Panc1 (cell line): ENCODE measurements at regions not wholly inside any gene's neighbourhood (a gene's known extent, or its start where the extent isn't known, plus 50 kb on each side); places are given as distances from the start of the nearest gene placed in this dataset.

Experiments used
- POLR2AphosphoS5 ChIP-seq: IDR thresholded peaks from 2 replicates; pipeline ENCODE4 v1.6.1; 2012; ENCODE audit warnings: mild to moderate bottlenecking, low read depth, low read length, moderate library complexity
- TCF7L2 ChIP-seq: IDR thresholded peaks from 2 replicates; pipeline ENCODE4 v1.6.1; 2011; ENCODE audit warnings: mild to moderate bottlenecking, low read depth, low read length, inconsistent platforms
- TF ChIP-seq, protein P1 (sequence below): fragments of 450-650 bp; IDR thresholded peaks from 2 replicates; pipeline ENCODE4 v1.5.1; 2017; ENCODE audit warnings: mild to moderate bottlenecking
- TF ChIP-seq, protein P2 (sequence below), 2 experiments: IDR thresholded peaks; 2 replicates each; pipeline ENCODE4 v1.6.1; 2011 to 2012; ENCODE audit warnings: low read depth in 2 of 2, control low read depth in 1 of 2, low read length in 1 of 2, mild to moderate bottlenecking in 1 of 2, moderate library complexity in 1 of 2; ENCODE audit not compliant: insufficient read depth in 1 of 2

DNA sequence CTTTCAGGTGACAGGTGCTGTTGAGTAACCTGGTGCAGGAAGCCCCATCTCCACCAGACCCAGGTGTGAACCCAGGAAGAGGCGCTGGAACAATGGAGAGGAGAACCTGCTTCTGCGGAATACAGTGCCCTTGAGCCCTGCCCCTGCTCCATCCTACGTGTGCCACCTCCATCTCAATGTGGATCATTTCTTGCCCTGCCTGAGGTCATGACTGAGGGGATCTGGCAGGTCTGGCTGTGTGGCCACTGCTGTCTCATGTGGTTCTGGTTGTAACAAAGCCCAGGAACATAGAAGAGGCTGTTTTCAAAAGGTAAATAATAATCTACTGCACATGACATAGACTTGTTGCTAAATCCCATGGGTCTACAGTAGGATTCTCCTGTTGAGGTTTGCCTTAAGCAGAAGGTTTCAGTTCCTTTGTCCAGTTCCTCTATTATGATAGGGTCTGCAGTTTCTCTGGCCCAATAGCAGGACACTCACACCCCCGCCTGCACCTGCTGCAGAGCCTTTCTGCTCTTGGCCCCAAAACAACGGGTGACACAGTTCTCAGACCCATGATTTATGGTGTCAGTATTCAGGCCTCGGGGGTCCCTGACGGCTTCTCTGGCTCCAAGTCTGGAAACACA, 113.5 kb upstream of the IGLL5 start:
- TF ChIP-seq, protein P1, sequence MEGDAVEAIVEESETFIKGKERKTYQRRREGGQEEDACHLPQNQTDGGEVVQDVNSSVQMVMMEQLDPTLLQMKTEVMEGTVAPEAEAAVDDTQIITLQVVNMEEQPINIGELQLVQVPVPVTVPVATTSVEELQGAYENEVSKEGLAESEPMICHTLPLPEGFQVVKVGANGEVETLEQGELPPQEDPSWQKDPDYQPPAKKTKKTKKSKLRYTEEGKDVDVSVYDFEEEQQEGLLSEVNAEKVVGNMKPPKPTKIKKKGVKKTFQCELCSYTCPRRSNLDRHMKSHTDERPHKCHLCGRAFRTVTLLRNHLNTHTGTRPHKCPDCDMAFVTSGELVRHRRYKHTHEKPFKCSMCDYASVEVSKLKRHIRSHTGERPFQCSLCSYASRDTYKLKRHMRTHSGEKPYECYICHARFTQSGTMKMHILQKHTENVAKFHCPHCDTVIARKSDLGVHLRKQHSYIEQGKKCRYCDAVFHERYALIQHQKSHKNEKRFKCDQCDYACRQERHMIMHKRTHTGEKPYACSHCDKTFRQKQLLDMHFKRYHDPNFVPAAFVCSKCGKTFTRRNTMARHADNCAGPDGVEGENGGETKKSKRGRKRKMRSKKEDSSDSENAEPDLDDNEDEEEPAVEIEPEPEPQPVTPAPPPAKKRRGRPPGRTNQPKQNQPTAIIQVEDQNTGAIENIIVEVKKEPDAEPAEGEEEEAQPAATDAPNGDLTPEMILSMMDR = no peak
- TF ChIP-seq, protein P2, sequence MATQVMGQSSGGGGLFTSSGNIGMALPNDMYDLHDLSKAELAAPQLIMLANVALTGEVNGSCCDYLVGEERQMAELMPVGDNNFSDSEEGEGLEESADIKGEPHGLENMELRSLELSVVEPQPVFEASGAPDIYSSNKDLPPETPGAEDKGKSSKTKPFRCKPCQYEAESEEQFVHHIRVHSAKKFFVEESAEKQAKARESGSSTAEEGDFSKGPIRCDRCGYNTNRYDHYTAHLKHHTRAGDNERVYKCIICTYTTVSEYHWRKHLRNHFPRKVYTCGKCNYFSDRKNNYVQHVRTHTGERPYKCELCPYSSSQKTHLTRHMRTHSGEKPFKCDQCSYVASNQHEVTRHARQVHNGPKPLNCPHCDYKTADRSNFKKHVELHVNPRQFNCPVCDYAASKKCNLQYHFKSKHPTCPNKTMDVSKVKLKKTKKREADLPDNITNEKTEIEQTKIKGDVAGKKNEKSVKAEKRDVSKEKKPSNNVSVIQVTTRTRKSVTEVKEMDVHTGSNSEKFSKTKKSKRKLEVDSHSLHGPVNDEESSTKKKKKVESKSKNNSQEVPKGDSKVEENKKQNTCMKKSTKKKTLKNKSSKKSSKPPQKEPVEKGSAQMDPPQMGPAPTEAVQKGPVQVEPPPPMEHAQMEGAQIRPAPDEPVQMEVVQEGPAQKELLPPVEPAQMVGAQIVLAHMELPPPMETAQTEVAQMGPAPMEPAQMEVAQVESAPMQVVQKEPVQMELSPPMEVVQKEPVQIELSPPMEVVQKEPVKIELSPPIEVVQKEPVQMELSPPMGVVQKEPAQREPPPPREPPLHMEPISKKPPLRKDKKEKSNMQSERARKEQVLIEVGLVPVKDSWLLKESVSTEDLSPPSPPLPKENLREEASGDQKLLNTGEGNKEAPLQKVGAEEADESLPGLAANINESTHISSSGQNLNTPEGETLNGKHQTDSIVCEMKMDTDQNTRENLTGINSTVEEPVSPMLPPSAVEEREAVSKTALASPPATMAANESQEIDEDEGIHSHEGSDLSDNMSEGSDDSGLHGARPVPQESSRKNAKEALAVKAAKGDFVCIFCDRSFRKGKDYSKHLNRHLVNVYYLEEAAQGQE (IDR thresholded peaks at IDR 0.05; ENCODE audit: insufficient read depth in 1 of 2, low read depth in 2 of 2, low read length in 1 of 2) = no peak
- TF ChIP-seq TCF7L2 (no peak), POLR2AphosphoS5 (no peak)
